K562 (cell line): ENCODE measurements at regions not wholly inside any gene's neighbourhood (a gene's known extent, or its start where the extent isn't known, plus 50 kb on each side); places are given as distances from the start of the nearest gene placed in this dataset.

ENCODE experiments used
- ARID3A ChIP-seq: IDR thresholded peaks from 2 replicates; pipeline ENCODE4 v1.6.1; 2012; ENCODE audit warnings: low read depth, low read length, improper control_type of control experiment, borderline replicate concordance
- CEBPZ ChIP-seq: fragments of 150-350 bp; IDR thresholded peaks from 2 replicates; pipeline ENCODE4 v1.6.1; 2014; ENCODE audit warnings: low read depth, mild to moderate bottlenecking, low read length, borderline replicate concordance
- LARP7 ChIP-seq: fragments of 450-650 bp; IDR thresholded peaks from 2 replicates; pipeline ENCODE4 v1.6.1; 2016
- LCOR ChIP-seq: sonication (generic); formaldehyde crosslinking; IDR thresholded peaks from 2 replicates; pipeline ENCODE4 v1.8.0; 2022; ENCODE audit warnings: mild to moderate bottlenecking, missing genetic modification reagents
- SNIP1 ChIP-seq: fragments of 450-650 bp; IDR thresholded peaks from 2 replicates; pipeline ENCODE4 v1.7.1; 2017; ENCODE audit warnings: low read depth, mild to moderate bottlenecking
- SRSF9 ChIP-seq: fragments of 200-400 bp; formaldehyde crosslinking; IDR thresholded peaks from 2 replicates; pipeline ENCODE4 v1.6.1; 2017; ENCODE audit warnings: low read depth, low read length, borderline replicate concordance
- TCF3 ChIP-seq: sonication (generic); formaldehyde crosslinking; IDR thresholded peaks from 2 replicates; pipeline ENCODE4 v1.4.0; 2020; ENCODE audit warnings: mild to moderate bottlenecking, missing genetic modification reagents
- ZNF592 ChIP-seq: fragments of 450-650 bp; IDR thresholded peaks from 2 replicates; pipeline ENCODE4 v1.6.1; 2017; ENCODE audit warnings: antibody characterized with exemption, mild to moderate bottlenecking
- ZNF699 ChIP-seq: fragments of 250-450 bp; sonication (Bioruptor Pico); IDR thresholded peaks from 2 replicates; pipeline ENCODE4 v1.8.0; 2021; ENCODE audit warnings: mild to moderate bottlenecking, moderate library complexity; ENCODE audit not compliant: insufficient replicate concordance

GRCh38 chr18:28711096-28711495 is 534.2 kb upstream of the CDH2 start (continued):
- TF ChIP-seq ZNF592 = no peak
- no peak for TF ChIP-seq SRSF9
- no peak for TF ChIP-seq CEBPZ
- TF ChIP-seq SNIP1 = no peak
- TF ChIP-seq LCOR (CRISPR knock-in tag) = no peak
- TF ChIP-seq ARID3A = no peak
- no peak for TF ChIP-seq LARP7
- no peak for TF ChIP-seq ZNF699 (CRISPR knock-in tag)
- no peak for TF ChIP-seq TCF3
